ENCODE measurements at regions not wholly inside any gene's neighbourhood (a gene's known extent, or its start where the extent isn't known, plus 50 kb on each side); places are given as distances from the start of the nearest gene placed in this dataset.

DNA sequence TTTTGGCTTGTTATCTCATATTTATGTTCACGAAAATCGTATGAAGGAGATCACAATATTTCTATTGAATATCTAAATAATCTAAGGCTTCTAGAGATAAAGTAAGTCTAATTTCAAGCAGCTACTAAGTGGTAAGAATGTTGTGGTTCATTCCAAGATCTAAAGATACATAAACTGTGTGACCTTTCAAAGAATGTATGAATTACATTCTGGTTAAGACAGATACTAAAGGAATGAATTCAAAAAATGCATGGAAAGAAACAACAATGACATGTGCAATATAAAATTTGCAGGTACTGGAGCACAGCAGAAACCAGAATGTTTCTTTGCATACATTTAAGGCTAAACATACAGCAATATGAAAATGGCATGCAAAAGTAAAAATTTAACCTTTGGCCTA is 1214.6 kb downstream of the CDH8 start:
- no peaks in the 10 kb centered on the region for H3K79me2 ChIP-seq (ENCODE audit: low read length)
- POLR2A ChIA-PET (ENCODE audit: unreplicated experiment) = no interaction called here
- no peaks in the 10 kb centered on the region for H3F3A ChIP-seq (ENCODE audit: low read length, unreplicated experiment)
- TF ChIP-seq CTCF (conservative IDR thresholded peaks at IDR 0.05; ENCODE audit: low read depth, low read length) = no peak
- no peak for TF ChIP-seq EZH2phosphoT487 (IDR thresholded peaks at IDR 0.05; ENCODE audit: borderline replicate concordance, low read length)
- no peak for TF ChIP-seq EZH2 (IDR thresholded peaks at IDR 0.05; ENCODE audit: low read length, unreplicated experiment)
- no peaks in the 10 kb centered on the region for H3K27me3 ChIP-seq (ENCODE audit: low read length)
- H3K4me1 ChIP-seq (ENCODE audit: insufficient read depth, low read length) = no peaks in the 10 kb centered on the region
- no peaks in the 10 kb centered on the region for H3K36me3 ChIP-seq (ENCODE audit: low read depth, low read length)
- H3K27ac ChIP-seq (ENCODE audit: low read length) = no peak overlapping the region
- no peaks in the 10 kb centered on the region for H3K9me3 ChIP-seq (ENCODE audit: low read length)
- H4K20me1 ChIP-seq (ENCODE audit: low read length) = no peaks in the 10 kb centered on the region
- intact Hi-C loops (cut with micrococcal nuclease) = no loop called here
- DNase-seq = no peak
- no peak overlapping the region for H2AFZ ChIP-seq (ENCODE audit: low read length)
- H3K4me2 ChIP-seq (ENCODE audit: low read length) = no peak overlapping the region
- H3K4me3 ChIP-seq (ENCODE audit: low read length) = no peak overlapping the region
- H3K9me2 ChIP-seq (replicated peaks; ENCODE audit: low read length) = no peaks in the 10 kb centered on the region
- CTCF ChIA-PET = no interaction called here
- no peak for ATAC-seq
- no TSS peak for BruUV-seq (replicated peaks)
- H3K9ac ChIP-seq (ENCODE audit: low read length) = no peak overlapping the region

DNA sequence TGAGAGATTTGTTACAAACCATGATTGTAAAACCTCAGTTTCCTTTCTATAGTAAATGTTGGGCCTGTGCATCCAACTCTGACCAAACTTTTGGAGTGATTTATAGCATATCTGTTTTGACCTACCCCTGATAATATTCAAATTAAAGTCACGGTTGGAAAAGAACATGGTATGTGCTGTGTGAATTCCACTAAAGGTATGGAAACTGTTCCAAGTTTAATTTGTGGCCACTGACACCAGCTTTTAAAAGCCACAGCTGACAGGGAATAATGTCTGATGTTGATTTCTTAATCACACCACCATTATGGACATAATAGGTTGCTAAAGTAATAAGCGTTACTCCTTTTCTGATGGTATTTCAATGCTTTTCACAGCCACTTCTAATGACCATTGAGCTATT is 1215.9 kb downstream of the CDH8 start:
- no peak overlapping the region for H3K27ac ChIP-seq (ENCODE audit: low read length)
- POLR2A ChIA-PET (ENCODE audit: unreplicated experiment) = no interaction called here

GRCh38 chr16:60818465-60818864 is 1217.8 kb downstream of the CDH8 start:
- H3K36me3 ChIP-seq (ENCODE audit: low read depth, low read length) = no peaks in the 10 kb centered on the region
- no peaks in the 10 kb centered on the region for H4K20me1 ChIP-seq (ENCODE audit: low read length)
- no peaks in the 10 kb centered on the region for H3K4me1 ChIP-seq (ENCODE audit: insufficient read depth, low read length)
- no peaks in the 10 kb centered on the region for H3K9me2 ChIP-seq (replicated peaks; ENCODE audit: low read length)
- no peak overlapping the region for H2AFZ ChIP-seq (ENCODE audit: low read length)
- POLR2A ChIA-PET (ENCODE audit: unreplicated experiment) = no interaction called here
- CTCF ChIA-PET = no interaction called here
- H3K9ac ChIP-seq (ENCODE audit: low read length) = no peak overlapping the region
- H3K9me3 ChIP-seq (ENCODE audit: low read length) = 0 out of 2 replicates have a peak, but pooled peaks cover 4% of the 10 kb centered on the region
- no peak overlapping the region for H3K4me3 ChIP-seq (ENCODE audit: low read length)
- BruUV-seq (replicated peaks) = no TSS peak
- H3K79me2 ChIP-seq (ENCODE audit: low read length) = no peaks in the 10 kb centered on the region
- TF ChIP-seq CTCF (conservative IDR thresholded peaks at IDR 0.05; ENCODE audit: low read depth, low read length) (no peak), EZH2 (IDR thresholded peaks at IDR 0.05; ENCODE audit: low read length, unreplicated experiment) (no peak), EZH2phosphoT487 (IDR thresholded peaks at IDR 0.05; ENCODE audit: borderline replicate concordance, low read length) (no peak)
- no peaks in the 10 kb centered on the region for H3F3A ChIP-seq (ENCODE audit: low read length, unreplicated experiment)
- no peak overlapping the region for H3K4me2 ChIP-seq (ENCODE audit: low read length)
- ATAC-seq (no peak), DNase-seq (no peak)
- no peaks in the 10 kb centered on the region for H3K27me3 ChIP-seq (ENCODE audit: low read length)
- no peak overlapping the region for H3K27ac ChIP-seq (ENCODE audit: low read length)
- intact Hi-C loops (cut with micrococcal nuclease) = no loop called here

More for the DNA sequence above, 1215.9 kb downstream of the CDH8 start:
- H3K9me3 ChIP-seq (ENCODE audit: low read length) = no peaks in the 10 kb centered on the region
- H3K79me2 ChIP-seq (ENCODE audit: low read length) = no peaks in the 10 kb centered on the region
- no peaks in the 10 kb centered on the region for H3K36me3 ChIP-seq (ENCODE audit: low read depth, low read length)
- CTCF ChIA-PET = no interaction called here
- intact Hi-C loops (cut with micrococcal nuclease) = no loop called here
- H3K9ac ChIP-seq (ENCODE audit: low read length) = no peak overlapping the region
- H3K4me2 ChIP-seq (ENCODE audit: low read length) = no peak overlapping the region
- H3K4me1 ChIP-seq (ENCODE audit: insufficient read depth, low read length) = no peaks in the 10 kb centered on the region
- BruUV-seq (replicated peaks) = no TSS peak
- DNase-seq (no peak), ATAC-seq (no peak)
- H2AFZ ChIP-seq (ENCODE audit: low read length) = no peak overlapping the region
- TF ChIP-seq EZH2 (IDR thresholded peaks at IDR 0.05; ENCODE audit: low read length, unreplicated experiment) (no peak), EZH2phosphoT487 (IDR thresholded peaks at IDR 0.05; ENCODE audit: borderline replicate concordance, low read length) (no peak), CTCF (conservative IDR thresholded peaks at IDR 0.05; ENCODE audit: low read depth, low read length) (no peak)
- H3K27me3 ChIP-seq (ENCODE audit: low read length) = no peaks in the 10 kb centered on the region
- no peaks in the 10 kb centered on the region for H3F3A ChIP-seq (ENCODE audit: low read length, unreplicated experiment)
- no peak overlapping the region for H3K4me3 ChIP-seq (ENCODE audit: low read length)
- H4K20me1 ChIP-seq (ENCODE audit: low read length) = no peaks in the 10 kb centered on the region
- no peaks in the 10 kb centered on the region for H3K9me2 ChIP-seq (replicated peaks; ENCODE audit: low read length)

All from PC-3 (cell line).